Glutamatergic neuron (in vitro differentiated cells): ENCODE measurements at regions not wholly inside any gene's neighbourhood (a gene's known extent, or its start where the extent isn't known, plus 50 kb on each side); places are given as distances from the start of the nearest gene placed in this dataset.
"Not testable (repeated sequence)": the region's sequence is repeated elsewhere in the genome, so short reads cannot be mapped to it uniquely, and the experiment has no call there.

Source experiments
- DNase-seq: peaks from one replicate; pipeline ENCODE4 v3.0.0; 2022
- H3K27ac Mint-ChIP-seq: one replicate; pipeline ENCODE4 v1.8.0; 2020; ENCODE audit warnings: mild to moderate bottlenecking, mixed read lengths, inconsistent platforms; ENCODE audit not compliant: unreplicated experiment
- H3K27me3 Mint-ChIP-seq: one replicate; pipeline ENCODE4 v1.8.0; 2020; ENCODE audit warnings: mild to moderate bottlenecking, moderate library complexity, mixed read lengths, inconsistent platforms; ENCODE audit not compliant: unreplicated experiment
- H3K36me3 Mint-ChIP-seq: one replicate; pipeline ENCODE4 v1.8.0; 2020; ENCODE audit warnings: mild to moderate bottlenecking, mixed read lengths, inconsistent platforms; ENCODE audit not compliant: unreplicated experiment
- H3K4me1 Mint-ChIP-seq: one replicate; pipeline ENCODE4 v1.8.0; 2020; ENCODE audit warnings: mild to moderate bottlenecking, low read depth, mixed read lengths, inconsistent platforms; ENCODE audit not compliant: unreplicated experiment
- H3K4me3 Mint-ChIP-seq: one replicate; pipeline ENCODE4 v1.8.0; 2020; ENCODE audit warnings: mild to moderate bottlenecking, mixed read lengths, inconsistent platforms; ENCODE audit not compliant: unreplicated experiment
- H3K9me3 Mint-ChIP-seq: one replicate; pipeline ENCODE4 v1.8.0; 2020; ENCODE audit warnings: mild to moderate bottlenecking, moderate library complexity, mixed read lengths, inconsistent platforms; ENCODE audit not compliant: unreplicated experiment
- TF ChIP-seq, protein P1 (sequence below): fragments of 200-600 bp; sonication (generic); IDR thresholded peaks from one replicate; pipeline ENCODE4 v1.5.0; 2021; ENCODE audit not compliant: partially characterized antibody, unreplicated experiment

DNA sequence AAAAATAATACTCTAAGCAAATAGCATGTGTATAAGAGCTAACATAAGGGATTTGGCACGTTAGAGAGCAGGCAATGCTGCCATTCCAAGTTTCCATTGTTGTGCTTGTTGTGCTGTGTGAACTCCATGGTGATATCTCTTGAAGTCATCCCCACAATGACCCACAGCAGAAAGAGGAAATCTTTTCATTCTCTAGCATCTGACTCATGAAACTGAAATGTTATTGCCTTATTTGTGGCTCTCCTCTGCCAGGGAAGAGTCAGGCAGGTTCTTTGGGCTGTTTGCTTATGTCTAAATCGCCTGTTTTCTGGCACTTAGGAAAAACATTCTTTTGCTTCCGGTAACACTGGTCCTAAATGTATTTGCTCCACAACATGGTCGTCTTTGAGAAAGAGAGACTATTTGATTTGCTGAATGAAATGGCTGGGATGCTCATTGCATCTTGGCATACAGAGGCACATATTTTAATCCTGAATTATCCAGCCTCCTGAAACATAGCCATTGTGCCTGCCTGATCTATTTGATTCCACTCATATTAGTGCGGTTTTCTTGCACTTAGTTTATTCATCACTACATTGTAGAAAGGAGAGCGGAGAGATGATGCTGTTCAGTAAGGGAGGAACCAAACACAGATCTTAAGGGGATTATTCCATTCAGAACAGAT, 188.8 kb downstream of the CSNK1G3 start:
- no peak overlapping the region for H3K27ac Mint-ChIP-seq
- DNase-seq = no peak
- no peaks in the 10 kb centered on the region for H3K27me3 Mint-ChIP-seq
- no peaks in the 10 kb centered on the region for H3K9me3 Mint-ChIP-seq
- no peaks in the 10 kb centered on the region for H3K36me3 Mint-ChIP-seq
- TF ChIP-seq, protein P1, sequence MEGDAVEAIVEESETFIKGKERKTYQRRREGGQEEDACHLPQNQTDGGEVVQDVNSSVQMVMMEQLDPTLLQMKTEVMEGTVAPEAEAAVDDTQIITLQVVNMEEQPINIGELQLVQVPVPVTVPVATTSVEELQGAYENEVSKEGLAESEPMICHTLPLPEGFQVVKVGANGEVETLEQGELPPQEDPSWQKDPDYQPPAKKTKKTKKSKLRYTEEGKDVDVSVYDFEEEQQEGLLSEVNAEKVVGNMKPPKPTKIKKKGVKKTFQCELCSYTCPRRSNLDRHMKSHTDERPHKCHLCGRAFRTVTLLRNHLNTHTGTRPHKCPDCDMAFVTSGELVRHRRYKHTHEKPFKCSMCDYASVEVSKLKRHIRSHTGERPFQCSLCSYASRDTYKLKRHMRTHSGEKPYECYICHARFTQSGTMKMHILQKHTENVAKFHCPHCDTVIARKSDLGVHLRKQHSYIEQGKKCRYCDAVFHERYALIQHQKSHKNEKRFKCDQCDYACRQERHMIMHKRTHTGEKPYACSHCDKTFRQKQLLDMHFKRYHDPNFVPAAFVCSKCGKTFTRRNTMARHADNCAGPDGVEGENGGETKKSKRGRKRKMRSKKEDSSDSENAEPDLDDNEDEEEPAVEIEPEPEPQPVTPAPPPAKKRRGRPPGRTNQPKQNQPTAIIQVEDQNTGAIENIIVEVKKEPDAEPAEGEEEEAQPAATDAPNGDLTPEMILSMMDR = no peak
- no peak overlapping the region for H3K4me3 Mint-ChIP-seq
- peaks cover 2% of the 10 kb centered on the region for H3K4me1 Mint-ChIP-seq

DNA sequence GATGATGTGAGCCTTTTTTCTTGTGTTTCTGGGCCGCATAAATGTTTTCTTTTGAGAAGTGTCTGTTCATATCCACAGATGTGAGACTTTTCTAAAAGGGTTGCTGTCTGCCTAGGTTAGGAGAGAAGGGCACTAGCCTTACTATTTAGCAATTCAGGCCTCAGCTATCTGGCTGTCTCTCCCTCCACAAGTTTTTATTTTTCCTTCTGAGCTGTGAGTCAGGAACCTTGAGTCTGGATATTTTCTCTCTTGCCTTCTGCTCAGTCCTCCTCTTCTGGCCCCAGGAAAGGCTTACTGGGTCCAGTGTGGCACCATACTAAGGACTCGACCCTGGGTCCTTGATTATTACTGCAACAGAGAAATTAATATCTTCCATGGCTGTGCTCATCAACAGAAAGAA, 187.6 kb downstream of the CSNK1G3 start:
- Mint-ChIP-seq H3K9me3 (no peaks in the 10 kb centered on the region), H3K4me1 (peaks cover 2% of the 10 kb centered on the region), H3K4me3 (no peak overlapping the region), H3K36me3 (no peaks in the 10 kb centered on the region), H3K27me3 (no peaks in the 10 kb centered on the region), H3K27ac (no peak overlapping the region)
- TF ChIP-seq, protein P1 = no peak
- no peak for DNase-seq

DNA sequence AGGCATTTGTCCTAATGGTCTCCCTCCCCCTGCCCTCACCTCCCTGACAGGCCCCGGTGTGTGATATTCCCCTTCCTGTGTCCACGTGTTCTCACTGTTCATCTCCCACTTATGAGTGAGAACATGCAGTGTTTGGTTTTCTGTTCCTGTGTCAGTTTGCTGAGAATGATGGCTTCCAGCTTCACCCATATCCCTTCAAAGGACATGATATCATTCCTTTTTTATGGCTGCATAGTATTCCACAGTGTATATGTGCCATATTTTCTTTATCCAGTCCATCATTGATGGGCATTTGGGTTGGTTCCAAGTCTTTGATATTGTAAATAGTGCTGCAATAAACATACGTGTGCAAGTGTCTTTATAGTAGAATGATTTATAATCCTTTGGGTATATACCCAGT, 187.0 kb downstream of the CSNK1G3 start:
- not testable (repeated sequence) for H3K36me3 Mint-ChIP-seq, H3K27ac Mint-ChIP-seq, DNase-seq

DNA sequence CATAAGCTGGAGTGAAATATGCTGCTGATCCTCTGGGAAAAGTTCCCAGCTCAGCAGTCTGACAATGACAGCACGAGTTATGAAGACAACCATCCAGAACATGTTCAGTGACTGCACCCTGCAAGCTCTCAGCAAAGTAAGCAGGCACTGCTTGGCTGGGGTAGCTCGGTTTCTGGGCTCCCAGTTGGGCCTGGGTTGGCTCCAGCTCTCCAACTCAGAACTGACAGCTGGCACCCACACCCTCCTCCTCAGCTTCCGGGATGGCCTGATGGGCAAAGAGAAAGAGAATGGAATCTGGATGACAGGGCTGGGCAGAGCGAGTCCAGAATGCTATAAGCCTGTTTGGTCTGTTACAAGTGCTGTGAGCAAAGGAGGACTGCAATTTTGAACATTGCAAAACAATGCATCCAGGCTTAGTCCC, 185.0 kb downstream of the CSNK1G3 start:
- Mint-ChIP-seq H3K27ac (no peak overlapping the region), H3K9me3 (no peaks in the 10 kb centered on the region), H3K4me3 (no peak overlapping the region), H3K4me1 (peaks cover 2% of the 10 kb centered on the region), H3K27me3 (no peaks in the 10 kb centered on the region), H3K36me3 (no peaks in the 10 kb centered on the region)
- DNase-seq = no peak
- TF ChIP-seq, protein P1 = no peak

More for the DNA sequence above, 187.0 kb downstream of the CSNK1G3 start:
- not testable (repeated sequence) for H3K9me3 Mint-ChIP-seq, H3K27me3 Mint-ChIP-seq, H3K4me3 Mint-ChIP-seq, H3K4me1 Mint-ChIP-seq

DNA sequence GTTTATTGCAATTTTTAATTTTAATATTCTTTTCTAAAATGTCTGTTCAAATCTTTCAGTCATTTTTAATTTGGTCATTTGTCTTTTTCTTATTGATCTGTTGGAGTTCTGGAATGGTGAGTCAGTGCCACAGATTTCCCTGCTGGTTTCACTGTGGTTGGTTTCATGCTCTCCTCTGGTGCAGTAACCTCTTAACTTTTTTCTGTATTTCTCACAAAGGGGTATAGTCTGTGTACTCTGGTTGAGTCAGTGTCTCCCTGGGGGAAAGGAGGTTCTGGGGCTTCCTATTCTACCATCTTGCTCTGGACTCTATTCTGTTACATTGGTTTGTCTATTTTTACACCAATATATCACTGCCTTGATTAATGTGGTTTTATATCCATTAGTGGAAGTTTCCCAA, 178.8 kb downstream of the CSNK1G3 start:
- TF ChIP-seq, protein P1 = no peak
- Mint-ChIP-seq H3K27ac (no peak overlapping the region), H3K4me1 (no peaks in the 10 kb centered on the region), H3K36me3 (no peaks in the 10 kb centered on the region), H3K4me3 (no peak overlapping the region), H3K9me3 (no peaks in the 10 kb centered on the region), H3K27me3 (peaks cover 4% of the 10 kb centered on the region)
- no peak for DNase-seq
